Activated B cell treated with CpG ODN at 0.5 μM for 24 hours (primary cell): ENCODE measurements at regions not wholly inside any gene's neighbourhood (a gene's known extent, or its start where the extent isn't known, plus 50 kb on each side); places are given as distances from the start of the nearest gene placed in this dataset.

Experiments
- ATAC-seq: fragments of 200-7000 bp; cut with Tn5 transposase; one replicate; pipeline ENCODE4 v1.10.0; 2021; ENCODE audit warnings: low read depth, mild to moderate bottlenecking, moderate library complexity
- CTCF ChIA-PET: fragments of 350-600 bp; sonication (Branson Sonifier 250); formaldehyde crosslinking; loops from one replicate; lab custom pipeline; 2021; ENCODE audit warnings: antibody characterized with exemption; lab: Charles Lee
- POLR2A ChIA-PET: fragments of 350-600 bp; sonication (Branson Sonifier 250); formaldehyde crosslinking; loops from one replicate; lab custom pipeline; 2021; ENCODE audit warnings: antibody characterized with exemption; lab: Charles Lee
- DNase-seq: peaks from one replicate; pipeline ENCODE4 v3.0.0; 2022
- H3K27ac Mint-ChIP-seq: one replicate; pipeline ENCODE4 v1.8.0; 2020; ENCODE audit warnings: mixed read lengths
- H3K27me3 Mint-ChIP-seq: one replicate; pipeline ENCODE4 v1.8.0; 2021; ENCODE audit warnings: mixed read lengths
- H3K36me3 Mint-ChIP-seq: one replicate; pipeline ENCODE4 v1.8.0; 2021; ENCODE audit warnings: low read depth, mixed read lengths
- H3K4me1 Mint-ChIP-seq: one replicate; pipeline ENCODE4 v1.8.0; 2021; ENCODE audit warnings: mixed read lengths
- H3K4me3 Mint-ChIP-seq: one replicate; pipeline ENCODE4 v1.8.0; 2020; ENCODE audit warnings: mild to moderate bottlenecking, mixed read lengths
- H3K9me3 Mint-ChIP-seq: one replicate; pipeline ENCODE4 v1.8.0; 2020; ENCODE audit warnings: mixed read lengths
- intact Hi-C: fragments of 100-400 bp; cut with micrococcal nuclease; formaldehyde crosslinking; loops from one replicate; pipeline ENCODE4 v1.15.1; 2024
- TF ChIP-seq, protein P1 (sequence below): fragments of 200-600 bp; IDR thresholded peaks from one replicate; pipeline ENCODE4 v1.8.0; 2022; ENCODE audit warnings: antibody characterized with exemption, mild to moderate bottlenecking

DNA sequence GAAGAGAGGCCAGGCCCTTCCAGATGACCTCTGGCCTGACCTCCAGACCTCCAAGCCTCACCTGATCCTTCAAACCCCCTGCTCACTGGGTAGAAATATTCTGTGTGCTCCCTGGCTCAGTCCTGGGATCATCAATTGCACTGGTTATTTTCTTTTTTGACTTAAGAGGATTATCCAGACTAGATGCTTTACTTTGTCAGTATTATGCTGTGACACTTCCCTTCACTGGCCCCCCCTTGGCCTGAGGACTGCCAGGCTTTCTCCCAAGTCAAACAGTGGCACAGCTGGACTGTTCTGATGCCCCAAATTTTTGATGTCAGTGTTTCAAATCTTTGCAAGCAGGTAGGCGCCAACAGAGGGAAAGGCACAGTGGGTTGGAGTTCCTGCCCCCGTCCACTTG is 156.3 kb upstream of the SKOR2 start:
- H3K4me3 Mint-ChIP-seq: no peak overlapping the region
- TF ChIP-seq, protein P1, sequence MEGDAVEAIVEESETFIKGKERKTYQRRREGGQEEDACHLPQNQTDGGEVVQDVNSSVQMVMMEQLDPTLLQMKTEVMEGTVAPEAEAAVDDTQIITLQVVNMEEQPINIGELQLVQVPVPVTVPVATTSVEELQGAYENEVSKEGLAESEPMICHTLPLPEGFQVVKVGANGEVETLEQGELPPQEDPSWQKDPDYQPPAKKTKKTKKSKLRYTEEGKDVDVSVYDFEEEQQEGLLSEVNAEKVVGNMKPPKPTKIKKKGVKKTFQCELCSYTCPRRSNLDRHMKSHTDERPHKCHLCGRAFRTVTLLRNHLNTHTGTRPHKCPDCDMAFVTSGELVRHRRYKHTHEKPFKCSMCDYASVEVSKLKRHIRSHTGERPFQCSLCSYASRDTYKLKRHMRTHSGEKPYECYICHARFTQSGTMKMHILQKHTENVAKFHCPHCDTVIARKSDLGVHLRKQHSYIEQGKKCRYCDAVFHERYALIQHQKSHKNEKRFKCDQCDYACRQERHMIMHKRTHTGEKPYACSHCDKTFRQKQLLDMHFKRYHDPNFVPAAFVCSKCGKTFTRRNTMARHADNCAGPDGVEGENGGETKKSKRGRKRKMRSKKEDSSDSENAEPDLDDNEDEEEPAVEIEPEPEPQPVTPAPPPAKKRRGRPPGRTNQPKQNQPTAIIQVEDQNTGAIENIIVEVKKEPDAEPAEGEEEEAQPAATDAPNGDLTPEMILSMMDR: no peak
- H3K36me3 Mint-ChIP-seq: no peaks in the 10 kb centered on the region
- no peaks in the 10 kb centered on the region for H3K9me3 Mint-ChIP-seq
- no peaks in the 10 kb centered on the region for H3K4me1 Mint-ChIP-seq
- no peak overlapping the region for H3K27ac Mint-ChIP-seq
- CTCF ChIA-PET: no interaction called here
- DNase-seq (no peak), ATAC-seq (no peak)
- POLR2A ChIA-PET: no interaction called here
- H3K27me3 Mint-ChIP-seq: peaks cover 6% of the 10 kb centered on the region
- intact Hi-C loops: no loop called here

DNA sequence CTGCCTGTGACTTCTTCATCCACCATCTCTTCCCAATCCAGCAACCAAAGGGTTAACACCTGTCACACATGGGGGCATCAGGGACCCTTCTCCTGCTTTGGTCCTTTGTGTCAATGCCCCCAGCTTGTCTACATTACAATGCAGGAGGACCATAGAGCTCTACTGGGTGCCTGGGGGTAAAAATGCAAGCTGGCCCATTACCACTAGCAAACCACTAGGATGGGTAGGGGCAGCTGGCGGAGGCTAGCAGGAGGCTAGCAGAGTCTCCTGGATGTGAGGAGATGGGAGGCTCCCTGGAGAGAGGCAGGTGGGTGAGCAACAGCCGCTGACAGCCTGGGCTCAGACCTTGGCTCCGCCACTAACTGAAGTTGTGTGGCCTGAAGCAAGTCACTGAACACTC is 153.4 kb upstream of the SKOR2 start:
- intact Hi-C loops: no loop called here
- TF ChIP-seq, protein P1: no peak
- H3K36me3 Mint-ChIP-seq: no peaks in the 10 kb centered on the region
- ATAC-seq: no peak
- POLR2A ChIA-PET: no interaction called here
- DNase-seq: no peak
- no peak overlapping the region for H3K4me3 Mint-ChIP-seq
- no peaks in the 10 kb centered on the region for H3K4me1 Mint-ChIP-seq
- CTCF ChIA-PET: no interaction called here
- no peaks in the 10 kb centered on the region for H3K9me3 Mint-ChIP-seq
- H3K27ac Mint-ChIP-seq: no peak overlapping the region
- H3K27me3 Mint-ChIP-seq: peaks cover 3% of the 10 kb centered on the region

DNA sequence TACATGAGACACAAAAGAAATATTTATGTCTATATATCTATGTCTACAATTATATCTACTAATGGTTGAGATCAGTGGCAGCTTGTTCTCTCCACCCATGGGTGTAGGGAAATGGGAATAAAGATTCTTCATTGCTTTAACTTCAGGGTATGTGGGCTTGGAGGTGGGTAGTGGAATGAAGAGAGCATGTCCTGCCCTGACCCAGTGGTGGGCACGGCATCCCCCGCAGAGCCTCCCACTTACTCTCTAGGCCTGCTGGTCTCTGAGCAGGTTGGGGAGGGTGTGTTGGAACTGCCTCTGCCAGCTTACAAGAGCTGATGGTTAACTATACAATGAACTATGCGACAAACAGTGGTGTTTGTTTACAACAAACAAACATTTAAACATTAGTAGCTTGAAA is 152.5 kb upstream of the SKOR2 start:
- H3K9me3 Mint-ChIP-seq: no peaks in the 10 kb centered on the region
- TF ChIP-seq, protein P1: no peak
- CTCF ChIA-PET: no interaction called here
- H3K27me3 Mint-ChIP-seq: peaks cover 3% of the 10 kb centered on the region
- intact Hi-C loops: no loop called here
- no peak overlapping the region for H3K27ac Mint-ChIP-seq
- no peaks in the 10 kb centered on the region for H3K4me1 Mint-ChIP-seq
- DNase-seq (no peak), ATAC-seq (no peak)
- H3K4me3 Mint-ChIP-seq: no peak overlapping the region
- POLR2A ChIA-PET: no interaction called here
- no peaks in the 10 kb centered on the region for H3K36me3 Mint-ChIP-seq

DNA sequence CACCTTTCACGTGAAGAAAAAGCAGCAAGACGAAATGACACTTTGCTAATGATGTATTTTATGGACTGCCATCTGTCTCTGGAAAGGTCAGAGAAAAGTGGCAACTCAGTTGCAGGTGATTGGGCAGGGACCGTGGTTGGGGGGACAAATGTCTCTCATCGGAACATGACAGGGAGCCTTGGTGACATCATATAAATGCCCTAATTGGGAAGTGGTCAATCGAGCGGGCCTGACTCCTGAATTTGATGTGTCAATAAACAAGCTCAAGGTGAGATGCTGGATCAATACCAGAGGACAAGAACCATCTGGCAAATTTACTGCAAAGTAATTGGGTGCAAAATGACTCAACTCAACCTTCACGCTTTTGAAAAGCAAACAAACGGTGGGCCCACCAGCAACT is 151.9 kb upstream of the SKOR2 start:
- no peaks in the 10 kb centered on the region for H3K9me3 Mint-ChIP-seq
- ATAC-seq: no peak
- H3K36me3 Mint-ChIP-seq: no peaks in the 10 kb centered on the region
- TF ChIP-seq, protein P1: no peak
- DNase-seq: no peak
- intact Hi-C loops: no loop called here
- ChIA-PET CTCF (no interaction called here), POLR2A (no interaction called here)
- no peak overlapping the region for H3K27ac Mint-ChIP-seq
- no peaks in the 10 kb centered on the region for H3K4me1 Mint-ChIP-seq
- H3K27me3 Mint-ChIP-seq: peaks cover 3% of the 10 kb centered on the region
- no peak overlapping the region for H3K4me3 Mint-ChIP-seq

- CTCF ChIA-PET: no interaction called here
- H3K9me3 Mint-ChIP-seq: peaks cover 2% of the 10 kb centered on the region
- no peaks in the 10 kb centered on the region for H3K36me3 Mint-ChIP-seq
- TF ChIP-seq, protein P1: no peak
- intact Hi-C loops: no loop called here
- H3K27me3 Mint-ChIP-seq: peaks cover 10% of the 10 kb centered on the region
- no peak for DNase-seq
- H3K27ac Mint-ChIP-seq: no peak overlapping the region
- H3K4me3 Mint-ChIP-seq: no peak overlapping the region
- no peak for ATAC-seq
- POLR2A ChIA-PET: no interaction called here
- H3K4me1 Mint-ChIP-seq: no peaks in the 10 kb centered on the region
Observed at GRCh38 chr18:47399475-47399874, 148.0 kb upstream of the SKOR2 start.
